HG02840 (cell line): ENCODE measurements at regions not wholly inside any gene's neighbourhood (a gene's known extent, or its start where the extent isn't known, plus 50 kb on each side); places are given as distances from the start of the nearest gene placed in this dataset.
"Not testable (repeated sequence)": the region's sequence is repeated elsewhere in the genome, so short reads cannot be mapped to it uniquely, and the experiment has no call there.

Experiments used
- ATAC-seq: cut with Tn5 transposase; IDR thresholded peaks from one replicate; pipeline ENCODE4 v1.9.1; 2021; ENCODE audit warnings: mild to moderate bottlenecking, moderate library complexity, moderate number of reproducible peaks; ENCODE audit not compliant: unreplicated experiment, low FRiP score

- ATAC-seq = no peak
Observed at GRCh38 chr11:97691061-97691460, 1301.2 kb downstream of the JRKL start.

- no peak for ATAC-seq
Observed at GRCh38 chr11:97702951-97703350, 1313.1 kb downstream of the JRKL start.

GRCh38 chr11:97703851-97704250, 1314.0 kb downstream of the JRKL start:
- no peak for ATAC-seq

- ATAC-seq = not testable (repeated sequence)
Observed at GRCh38 chr11:97705441-97705840, 1315.3 kb upstream of the CNTN5 start.

GRCh38 chr11:97717922-97718321, 1302.8 kb upstream of the CNTN5 start:
- ATAC-seq = no peak

- ATAC-seq = no peak
Observed at GRCh38 chr11:97722065-97722464, 1298.7 kb upstream of the CNTN5 start.

- no peak for ATAC-seq
Observed at GRCh38 chr11:97722721-97723120, 1298.0 kb upstream of the CNTN5 start.

- no peak for ATAC-seq
Observed at GRCh38 chr11:97729546-97730272, 1291.0 kb upstream of the CNTN5 start.

GRCh38 chr11:97732011-97732632, 1288.6 kb upstream of the CNTN5 start:
- no peak for ATAC-seq

- ATAC-seq = no peak
Observed at GRCh38 chr11:97738751-97739150, 1282.0 kb upstream of the CNTN5 start.

GRCh38 chr11:97739932-97740800, 1280.6 kb upstream of the CNTN5 start:
- ATAC-seq = no peak

GRCh38 chr11:97740801-97741151, 1280.0 kb upstream of the CNTN5 start:
- ATAC-seq = no peak

GRCh38 chr11:97742717-97743116, 1278.0 kb upstream of the CNTN5 start:
- ATAC-seq = no peak

GRCh38 chr11:97743205-97743742, 1277.5 kb upstream of the CNTN5 start:
- no peak for ATAC-seq

- no peak for ATAC-seq
Observed at GRCh38 chr11:97745515-97746050, 1275.2 kb upstream of the CNTN5 start.

GRCh38 chr11:97746818-97747217, 1273.9 kb upstream of the CNTN5 start:
- ATAC-seq = no peak

- no peak for ATAC-seq
Observed at GRCh38 chr11:97751405-97751804, 1269.3 kb upstream of the CNTN5 start.

GRCh38 chr11:97751952-97752351, 1268.8 kb upstream of the CNTN5 start:
- ATAC-seq = no peak

- no peak for ATAC-seq
Observed at GRCh38 chr11:97754976-97755375, 1265.8 kb upstream of the CNTN5 start.

- ATAC-seq = no peak
Observed at GRCh38 chr11:97756571-97757335, 1264.0 kb upstream of the CNTN5 start.
